WTC11 (cell line): ENCODE measurements at regions not wholly inside any gene's neighbourhood (a gene's known extent, or its start where the extent isn't known, plus 50 kb on each side); places are given as distances from the start of the nearest gene placed in this dataset.
A peak's percentile ranks its signal among the peaks of the same experiment; 100 is the strongest.

ENCODE experiments used
- ATAC-seq: fragments of 200-7000 bp; cut with Tn5 transposase; 2 replicates; pipeline ENCODE4 v1.10.0; 2021; ENCODE audit warnings: mild to moderate bottlenecking, moderate library complexity
- CTCF ChIA-PET: fragments of 300-600 bp; sonication (Branson Sonifier 250); formaldehyde crosslinking; loops from one replicate; lab custom pipeline; 2021; ENCODE audit warnings: antibody characterized with exemption; lab: Charles Lee
- POLR2A ChIA-PET: fragments of 350-600 bp; sonication (Branson Sonifier 250); formaldehyde crosslinking; loops from one replicate; lab custom pipeline; 2021; ENCODE audit warnings: antibody characterized with exemption; lab: Charles Lee
- DNase-seq: peaks from one replicate; pipeline ENCODE4 v3.0.0; 2021; ENCODE audit warnings: low spot score
- H3K27ac Mint-ChIP-seq: 2 replicates; pipeline ENCODE4 v1.8.0; 2021; ENCODE audit warnings: mixed read lengths
- H3K27me3 Mint-ChIP-seq: 2 replicates; pipeline ENCODE4 v1.8.0; 2021; ENCODE audit warnings: low read depth, mild to moderate bottlenecking, moderate library complexity, mixed read lengths
- H3K36me3 Mint-ChIP-seq: 2 replicates; pipeline ENCODE4 v1.8.0; 2021; ENCODE audit warnings: mixed read lengths
- H3K4me1 Mint-ChIP-seq: 2 replicates; pipeline ENCODE4 v1.8.0; 2022; ENCODE audit warnings: mixed read lengths
- H3K4me3 Mint-ChIP-seq: 2 replicates; pipeline ENCODE4 v1.8.0; 2021; ENCODE audit warnings: mild to moderate bottlenecking, moderate library complexity, mixed read lengths
- H3K9me3 Mint-ChIP-seq: 2 replicates; pipeline ENCODE4 v1.8.0; 2021; ENCODE audit warnings: mixed read lengths
- ATF2 ChIP-seq: sonication (generic); formaldehyde crosslinking; IDR thresholded peaks from 2 replicates; pipeline ENCODE4 v1.8.1; 2022; ENCODE audit warnings: low read depth, missing genetic modification reagents, borderline replicate concordance
- ETV6 ChIP-seq: sonication (generic); formaldehyde crosslinking; IDR thresholded peaks from 2 replicates; pipeline ENCODE4 v1.8.1; 2022; ENCODE audit warnings: mild to moderate bottlenecking, missing genetic modification reagents
- FOXP1 ChIP-seq: sonication (generic); formaldehyde crosslinking; IDR thresholded peaks from 2 replicates; pipeline ENCODE4 v1.8.0; 2022; ENCODE audit warnings: missing genetic modification reagents, mild to moderate bottlenecking, moderate library complexity, borderline replicate concordance
- HMGA2 ChIP-seq: fragments of 250-450 bp; sonication (Bioruptor Pico); IDR thresholded peaks from 2 replicates; pipeline ENCODE4 v1.4.0; 2021; ENCODE audit warnings: mild to moderate bottlenecking, moderate library complexity
- NFYB ChIP-seq: sonication (generic); formaldehyde crosslinking; conservative IDR thresholded peaks from 2 replicates; pipeline ENCODE4 v1.8.0; 2022; ENCODE audit warnings: low read depth, missing genetic modification reagents
- NR3C1 ChIP-seq: sonication (generic); formaldehyde crosslinking; conservative IDR thresholded peaks from 2 replicates; pipeline ENCODE4 v1.8.1; 2023; ENCODE audit warnings: low read depth, mild to moderate bottlenecking, missing genetic modification reagents
- PRDM15 ChIP-seq: sonication (generic); formaldehyde crosslinking; IDR thresholded peaks from 2 replicates; pipeline ENCODE4 v1.8.0; 2022; ENCODE audit warnings: missing genetic modification reagents
- PREB ChIP-seq: sonication (generic); formaldehyde crosslinking; IDR thresholded peaks from 2 replicates; pipeline ENCODE4 v1.8.1; 2022; ENCODE audit warnings: mild to moderate bottlenecking, missing genetic modification reagents, moderate library complexity, borderline replicate concordance
- SMAD4 ChIP-seq: sonication (generic); formaldehyde crosslinking; IDR thresholded peaks from 2 replicates; pipeline ENCODE4 v1.8.0; 2022; ENCODE audit warnings: mild to moderate bottlenecking, missing genetic modification reagents
- TEAD4 ChIP-seq: sonication (generic); formaldehyde crosslinking; IDR thresholded peaks from 2 replicates; pipeline ENCODE4 v1.8.0; 2022; ENCODE audit warnings: mild to moderate bottlenecking, missing genetic modification reagents
- ZNF138 ChIP-seq: sonication (generic); formaldehyde crosslinking; conservative IDR thresholded peaks from 2 replicates; pipeline ENCODE4 v1.8.1; 2022; ENCODE audit warnings: mild to moderate bottlenecking, moderate library complexity, missing genetic modification reagents
- ZNF232 ChIP-seq: sonication (generic); formaldehyde crosslinking; IDR thresholded peaks from 2 replicates; pipeline ENCODE4 v1.8.0; 2022; ENCODE audit warnings: mild to moderate bottlenecking, missing genetic modification reagents
- ZNF281 ChIP-seq: sonication (generic); formaldehyde crosslinking; IDR thresholded peaks from 2 replicates; pipeline ENCODE4 v1.8.0; 2023; ENCODE audit warnings: mild to moderate bottlenecking, missing genetic modification reagents
- TF ChIP-seq, protein P1 (sequence below): sonication (generic); formaldehyde crosslinking; IDR thresholded peaks from 2 replicates; pipeline ENCODE4 v1.8.1; 2023; ENCODE audit warnings: mild to moderate bottlenecking, missing genetic modification reagents, moderate library complexity
- TF ChIP-seq, protein P2 (sequence below): sonication (generic); formaldehyde crosslinking; IDR thresholded peaks from 2 replicates; pipeline ENCODE4 v1.8.1; 2022; ENCODE audit warnings: missing genetic modification reagents, borderline replicate concordance

DNA sequence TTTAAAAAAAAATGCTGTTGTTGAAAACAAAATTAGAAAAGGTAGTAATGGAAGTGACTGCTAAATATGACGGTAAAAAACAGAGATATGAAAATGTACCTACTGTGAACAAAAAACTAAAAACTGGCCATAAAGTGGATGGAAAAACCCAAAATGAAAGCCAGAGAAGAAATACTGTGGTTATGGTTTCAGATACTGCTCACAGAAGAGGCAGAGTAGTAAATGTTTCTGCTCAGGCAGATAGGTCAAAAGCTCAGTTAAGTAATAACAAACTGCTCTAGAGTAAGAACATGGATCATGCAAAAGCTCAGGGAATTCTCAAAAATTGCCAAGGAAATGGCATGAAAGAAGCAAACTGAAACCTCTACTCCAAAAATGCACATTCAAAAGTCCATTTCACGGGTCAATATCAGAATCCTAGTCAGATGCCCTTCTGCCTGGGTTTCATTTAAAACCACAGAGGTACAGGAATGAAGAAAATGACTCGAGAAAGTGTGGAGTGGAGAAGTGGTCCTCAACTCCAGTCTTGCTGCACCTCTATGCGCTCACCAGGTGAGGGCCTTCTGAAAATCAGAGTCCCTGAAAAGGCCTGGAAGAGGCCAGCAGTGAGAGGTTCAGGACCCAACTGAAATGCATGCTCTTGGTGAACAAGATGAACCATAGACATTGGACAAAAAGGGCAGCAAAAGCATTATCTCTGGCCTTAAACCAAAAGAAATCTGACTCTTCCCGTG is 315.0 kb upstream of the SPRY2 start (continued):
- TF ChIP-seq, protein P1, sequence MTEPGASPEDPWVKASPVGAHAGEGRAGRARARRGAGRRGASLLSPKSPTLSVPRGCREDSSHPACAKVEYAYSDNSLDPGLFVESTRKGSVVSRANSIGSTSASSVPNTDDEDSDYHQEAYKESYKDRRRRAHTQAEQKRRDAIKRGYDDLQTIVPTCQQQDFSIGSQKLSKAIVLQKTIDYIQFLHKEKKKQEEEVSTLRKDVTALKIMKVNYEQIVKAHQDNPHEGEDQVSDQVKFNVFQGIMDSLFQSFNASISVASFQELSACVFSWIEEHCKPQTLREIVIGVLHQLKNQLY (CRISPR knock-in tag) = no peak
- no peak for TF ChIP-seq ETV6 (CRISPR knock-in tag)
- no peak for TF ChIP-seq PRDM15 (CRISPR knock-in tag)
- TF ChIP-seq ZNF232 (CRISPR knock-in tag) = no peak
- no peak for TF ChIP-seq ZNF281

GRCh38 chr13:80654638-80655249 is 313.8 kb upstream of the SPRY2 start:
- DNase-seq (no peak), ATAC-seq (peak; percentile 65)
- Mint-ChIP-seq H3K36me3 (peaks cover 5% of the 10 kb centered on the region), H3K9me3 (peaks cover 19% of the 10 kb centered on the region), H3K4me1 (no peaks in the 10 kb centered on the region), H3K27ac (no peak overlapping the region), H3K27me3 (no peaks in the 10 kb centered on the region), H3K4me3 (no peak overlapping the region)
- POLR2A ChIA-PET = no interaction called here
- TF ChIP-seq PRDM15 (CRISPR knock-in tag) (peak; percentile 90), ATF2 (CRISPR knock-in tag) (no peak)
- CTCF ChIA-PET = interaction anchor here (1.3 kb wide), 1 partner anchor 324 kb away, joined by 4 read pairs; no protein-coding TSS in a partner anchor

GRCh38 chr13:80649274-80649673 is 308.3 kb upstream of the SPRY2 start:
- H3K36me3 Mint-ChIP-seq = no peaks in the 10 kb centered on the region
- H3K27ac Mint-ChIP-seq = no peak overlapping the region
- ChIA-PET CTCF (no interaction called here), POLR2A (no interaction called here)
- ATAC-seq (no peak), DNase-seq (no peak)
- no peak overlapping the region for H3K4me3 Mint-ChIP-seq
- no peaks in the 10 kb centered on the region for H3K4me1 Mint-ChIP-seq
- H3K27me3 Mint-ChIP-seq = no peaks in the 10 kb centered on the region
- H3K9me3 Mint-ChIP-seq = no peaks in the 10 kb centered on the region
- TF ChIP-seq, protein P2, sequence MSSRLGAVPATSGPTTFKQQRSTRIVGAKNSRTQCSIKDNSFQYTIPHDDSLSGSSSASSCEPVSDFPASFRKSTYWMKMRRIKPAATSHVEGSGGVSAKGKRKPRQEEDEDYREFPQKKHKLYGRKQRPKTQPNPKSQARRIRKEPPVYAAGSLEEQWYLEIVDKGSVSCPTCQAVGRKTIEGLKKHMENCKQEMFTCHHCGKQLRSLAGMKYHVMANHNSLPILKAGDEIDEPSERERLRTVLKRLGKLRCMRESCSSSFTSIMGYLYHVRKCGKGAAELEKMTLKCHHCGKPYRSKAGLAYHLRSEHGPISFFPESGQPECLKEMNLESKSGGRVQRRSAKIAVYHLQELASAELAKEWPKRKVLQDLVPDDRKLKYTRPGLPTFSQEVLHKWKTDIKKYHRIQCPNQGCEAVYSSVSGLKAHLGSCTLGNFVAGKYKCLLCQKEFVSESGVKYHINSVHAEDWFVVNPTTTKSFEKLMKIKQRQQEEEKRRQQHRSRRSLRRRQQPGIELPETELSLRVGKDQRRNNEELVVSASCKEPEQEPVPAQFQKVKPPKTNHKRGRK (CRISPR knock-in tag) = no peak
- TF ChIP-seq FOXP1 (CRISPR knock-in tag) (no peak), TEAD4 (CRISPR knock-in tag) (no peak), NFYB (no peak), PREB (CRISPR knock-in tag) (no peak), SMAD4 (CRISPR knock-in tag) (no peak), NR3C1 (CRISPR knock-in tag) (no peak), ETV6 (CRISPR knock-in tag) (no peak), HMGA2 (CRISPR knock-in tag) (no peak), ZNF138 (CRISPR knock-in tag) (no peak)
